Globus pallidus (tissue), 1 donor: ENCODE measurements at regions not wholly inside any gene's neighbourhood (a gene's known extent, or its start where the extent isn't known, plus 50 kb on each side); places are given as distances from the start of the nearest gene placed in this dataset.

Source experiments
- DNase-seq: peaks from one replicate; pipeline ENCODE4 v3.0.0-alpha.2; 2015; ENCODE audit warnings: low spot score

GRCh38 chr4:154088741-154089140 is 299.9 kb upstream of the SFRP2 start:
- DNase-seq: no peak

- no peak for DNase-seq
Observed at GRCh38 chr4:154086247-154086646, 297.4 kb upstream of the SFRP2 start.

DNA sequence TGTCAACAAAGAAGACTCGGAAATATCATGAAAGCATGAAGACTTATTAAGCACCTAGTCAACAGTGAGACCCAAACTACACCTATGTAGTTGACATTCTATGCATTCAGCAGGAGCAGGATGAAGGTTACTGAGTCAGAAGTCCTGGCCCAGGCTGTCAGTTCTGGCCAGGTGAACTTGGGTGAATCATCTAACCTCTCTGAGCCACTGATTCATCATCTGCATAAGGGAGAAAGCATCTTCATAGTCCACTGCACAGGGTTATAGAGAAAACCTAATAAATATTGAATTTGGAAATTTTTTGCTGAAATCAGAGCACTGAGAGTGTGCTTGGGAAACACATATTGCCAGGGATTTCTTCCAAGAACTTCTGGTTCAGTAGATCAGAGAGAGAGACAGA is 296.0 kb upstream of the SFRP2 start:
- DNase-seq: no peak

GRCh38 chr4:154082760-154083535 is 294.1 kb upstream of the SFRP2 start:
- DNase-seq: no peak

DNA sequence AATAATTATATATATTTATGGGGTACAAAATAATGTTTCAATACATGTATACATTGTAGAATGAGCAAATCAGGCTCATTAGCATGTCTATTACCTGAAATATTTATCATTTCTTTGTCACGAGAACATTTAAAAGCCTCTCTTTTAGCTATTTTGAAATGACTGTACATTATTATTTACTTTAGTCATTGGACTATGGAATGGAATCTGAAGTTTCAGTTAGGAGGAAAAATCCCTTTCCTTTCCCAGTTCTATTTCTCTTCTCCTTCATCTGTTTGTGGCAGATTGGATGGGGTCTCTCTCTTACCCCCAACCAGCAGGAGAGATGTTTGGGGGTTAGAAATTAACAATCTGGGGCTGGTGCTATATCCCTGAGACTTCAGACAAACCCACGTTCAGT is 292.5 kb upstream of the SFRP2 start:
- DNase-seq: no peak

- DNase-seq: no peak
Observed at GRCh38 chr4:154078504-154079350, 289.8 kb upstream of the SFRP2 start.

- DNase-seq: no peak
Observed at GRCh38 chr4:154076921-154077320, 288.0 kb upstream of the SFRP2 start.

DNA sequence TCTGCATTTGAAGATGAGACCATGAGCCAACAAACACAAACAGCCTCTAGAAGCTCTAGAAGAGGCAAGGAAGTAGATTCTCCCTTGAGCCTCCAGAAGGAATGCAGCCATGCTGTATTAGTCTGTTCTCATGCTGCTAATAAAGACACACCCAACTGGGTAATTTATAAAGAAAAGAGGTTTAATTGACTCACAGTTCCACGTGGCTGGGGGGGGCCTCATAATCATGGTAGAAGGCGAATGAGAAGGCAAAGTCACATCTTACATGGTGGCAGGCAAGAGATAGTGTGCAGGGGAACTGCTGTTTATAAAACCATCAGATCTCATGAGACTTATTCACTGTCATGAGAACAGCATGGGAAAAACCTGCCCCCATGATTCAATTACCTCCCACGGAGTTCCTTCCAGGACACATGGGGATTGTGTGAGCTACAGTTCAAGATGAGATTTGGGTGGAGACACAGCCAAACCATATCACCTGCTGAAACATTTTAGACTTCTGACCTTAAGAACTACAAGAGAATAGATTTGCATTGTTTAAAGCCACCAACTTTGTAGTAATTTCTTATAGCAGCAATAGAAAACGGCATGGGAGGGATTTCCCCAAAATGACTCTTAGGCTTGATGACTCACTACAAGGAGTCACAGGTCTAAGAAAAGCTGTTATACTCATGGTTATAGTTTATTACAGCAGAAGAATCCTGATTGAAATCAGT is 284.4 kb upstream of the SFRP2 start:
- DNase-seq: no peak

DNA sequence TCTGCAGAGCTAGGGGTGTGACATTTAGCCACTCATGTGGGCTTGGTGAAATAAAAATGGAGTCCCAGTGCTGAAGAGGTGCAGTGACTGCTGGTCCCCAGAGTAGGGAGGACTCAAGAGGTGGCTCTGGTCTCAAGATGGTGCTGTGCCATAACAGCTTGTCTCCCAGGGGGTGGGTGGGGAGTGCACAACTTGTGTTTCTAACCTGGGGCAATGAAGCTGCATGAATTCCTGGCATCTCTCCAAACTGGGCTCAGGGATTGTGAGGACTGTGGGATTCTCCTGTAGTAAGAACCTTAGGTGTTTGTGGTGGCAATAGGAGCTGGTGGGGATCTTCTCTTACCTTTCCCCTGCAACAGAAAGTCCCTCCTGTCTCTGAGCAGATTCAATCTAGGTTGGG is 278.9 kb upstream of the SFRP2 start:
- no peak for DNase-seq

DNA sequence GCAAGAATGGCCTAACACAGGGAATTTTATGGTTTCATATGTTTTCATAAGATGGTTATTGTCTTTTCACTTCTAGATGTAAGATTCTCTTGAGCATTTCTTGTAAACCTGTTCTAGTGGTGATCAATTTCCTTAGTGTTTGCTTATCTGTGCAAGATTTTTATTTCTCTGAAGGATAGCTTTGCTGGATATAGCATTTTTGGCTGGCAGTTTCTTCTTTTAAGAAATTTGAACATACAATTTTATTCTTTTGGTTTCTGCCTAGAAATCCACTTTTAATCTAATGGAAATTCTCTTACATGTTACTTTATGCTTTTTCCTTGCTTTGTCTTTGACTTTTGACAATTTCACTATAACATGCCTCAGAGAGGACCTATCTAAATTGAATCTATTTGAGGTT is 276.5 kb upstream of the SFRP2 start:
- no peak for DNase-seq

DNA sequence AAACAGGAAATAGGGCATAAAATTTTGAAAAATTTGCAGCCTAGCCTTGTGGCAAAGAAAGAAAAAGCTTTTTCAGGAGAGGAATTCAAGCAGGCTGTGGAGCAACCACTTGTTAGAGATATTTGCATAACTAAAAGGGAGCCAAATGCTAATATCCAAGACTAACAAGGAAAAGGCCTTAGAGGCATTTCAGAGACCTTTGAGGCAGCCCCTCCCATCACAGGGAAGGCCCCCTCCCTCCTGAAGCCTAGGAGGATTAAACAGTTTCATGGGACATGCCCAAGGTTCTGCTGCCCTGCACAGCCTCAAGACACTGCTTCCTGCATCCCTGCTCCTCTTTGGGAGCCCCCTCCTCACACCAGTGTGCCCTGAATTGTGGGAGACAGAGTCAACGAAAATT is 275.4 kb upstream of the SFRP2 start:
- no peak for DNase-seq

GRCh38 chr4:154049457-154050181 is 260.7 kb upstream of the SFRP2 start:
- no peak for DNase-seq

DNA sequence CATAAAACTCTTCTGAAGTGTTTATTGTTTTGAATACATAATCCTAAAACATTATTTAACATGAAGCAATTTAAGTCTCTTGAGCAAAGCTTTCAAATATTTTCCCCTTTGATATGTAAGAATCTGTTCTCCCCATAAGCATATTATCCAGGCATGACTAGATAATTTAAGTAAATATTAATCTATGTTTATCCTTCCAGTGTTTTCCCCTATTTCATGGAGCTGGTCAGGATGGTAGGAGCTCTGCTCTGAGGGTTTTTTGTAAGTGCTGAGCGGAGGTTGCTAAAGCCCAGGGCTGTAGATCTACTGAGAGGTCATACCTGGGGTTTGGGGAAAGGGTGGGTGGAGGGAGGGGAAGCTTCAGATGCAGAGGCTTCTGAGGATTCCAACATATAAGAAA is 258.9 kb upstream of the SFRP2 start:
- DNase-seq: no peak

DNA sequence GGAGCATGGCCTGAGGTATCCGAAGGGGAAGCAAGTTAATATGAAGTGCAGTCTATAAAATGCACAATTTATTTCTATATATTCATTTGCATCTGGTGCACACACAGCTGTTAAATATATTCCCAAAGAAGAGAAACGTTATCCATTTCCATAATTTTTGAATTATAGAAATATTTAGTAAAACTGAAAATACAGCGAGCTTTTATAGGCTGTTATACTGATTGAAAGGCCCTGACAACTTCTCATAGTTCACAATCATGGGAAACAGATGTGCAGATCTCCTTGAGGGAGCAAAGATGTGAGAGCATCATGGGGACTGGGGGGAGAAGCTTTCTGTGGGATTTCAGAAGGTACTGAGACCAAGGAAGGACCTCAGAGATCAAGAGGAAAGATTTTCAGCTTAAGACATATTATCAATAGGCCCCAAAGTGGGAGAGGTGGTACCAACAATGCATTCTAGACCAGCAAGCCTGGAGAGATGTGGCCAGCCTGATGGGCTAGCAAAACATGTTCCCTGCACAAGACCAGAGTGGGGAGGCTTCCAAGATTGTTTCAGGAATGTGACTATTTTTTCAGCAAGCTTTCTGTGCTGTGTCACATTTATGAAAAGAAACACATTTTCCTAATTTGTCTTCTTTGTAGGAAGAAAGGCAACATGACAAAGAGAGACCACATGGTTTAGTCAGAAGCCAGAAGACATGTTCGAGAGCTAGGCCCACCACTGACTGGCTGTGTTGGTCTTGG is 256.0 kb upstream of the SFRP2 start:
- DNase-seq: no peak

GRCh38 chr4:154044108-154044531 is 255.2 kb upstream of the SFRP2 start:
- DNase-seq: no peak

GRCh38 chr4:154041640-154042039 is 252.8 kb upstream of the SFRP2 start:
- DNase-seq: no peak

DNA sequence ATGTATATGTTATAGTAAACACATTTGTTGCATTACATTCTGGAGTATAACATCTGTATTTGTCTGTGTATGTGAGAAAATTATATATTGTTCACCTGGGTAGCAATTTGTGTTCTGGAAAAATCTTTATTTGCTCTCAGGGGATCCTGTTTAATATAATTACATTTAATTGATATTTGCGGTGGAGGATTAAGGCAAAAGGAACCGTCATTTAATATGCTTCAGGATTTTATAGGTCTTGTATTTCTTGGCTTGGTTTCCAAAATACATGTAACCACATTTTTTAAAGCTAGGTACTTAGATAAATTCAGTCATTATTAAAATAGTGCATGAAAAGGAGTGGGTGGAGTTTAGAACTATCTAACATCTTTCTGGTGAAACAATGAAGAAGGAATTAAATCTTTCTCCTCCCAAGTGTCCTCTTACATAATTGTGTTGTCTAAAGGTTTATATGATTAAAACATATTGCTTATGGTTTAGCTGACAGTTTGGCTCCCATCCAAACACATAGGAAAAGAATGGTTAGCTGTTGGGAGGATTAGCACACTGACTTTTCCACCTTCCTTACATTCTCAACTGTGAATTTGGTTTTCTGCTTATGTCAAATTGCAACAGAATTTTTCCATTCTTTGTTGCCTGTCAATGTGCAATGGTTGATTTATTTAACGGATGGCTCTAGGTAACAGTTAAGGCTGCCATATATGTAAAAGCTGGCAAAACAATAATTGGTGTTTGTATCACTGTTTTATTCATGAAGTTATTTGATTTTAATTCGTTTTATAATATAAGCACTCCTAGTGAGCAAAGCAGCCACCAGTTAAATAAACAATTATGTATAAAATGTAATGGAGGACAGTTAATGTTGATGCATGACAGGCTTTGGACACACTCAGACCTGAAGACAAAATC is 250.8 kb upstream of the SFRP2 start:
- DNase-seq: no peak

- no peak for DNase-seq
Observed at GRCh38 chr4:154036856-154037255, 248.0 kb upstream of the SFRP2 start.

- DNase-seq: no peak
Observed at GRCh38 chr4:154035341-154035740, 246.5 kb upstream of the SFRP2 start.

- no peak for DNase-seq
Observed at GRCh38 chr4:154033921-154034320, 245.0 kb upstream of the SFRP2 start.
